ENCODE measurements at regions not wholly inside any gene's neighbourhood (a gene's known extent, or its start where the extent isn't known, plus 50 kb on each side); places are given as distances from the start of the nearest gene placed in this dataset.

- no peaks in the 10 kb centered on the region for H3K9me3 ChIP-seq
- no peak overlapping the region for H3K4me3 ChIP-seq
- H3K27ac ChIP-seq: no peak overlapping the region
- intact Hi-C loops (cut with DNase I): no loop called here
- no peaks in the 10 kb centered on the region for H3K4me1 ChIP-seq
- DNase-seq: no peak
- H3K36me3 ChIP-seq: no peaks in the 10 kb centered on the region
- H3K27me3 ChIP-seq (ENCODE audit: low read depth): no peaks in the 10 kb centered on the region
- TF ChIP-seq CTCF (IDR thresholded peaks at IDR 0.05): no peak
- ATAC-seq: no peak
These were observed 402.3 kb upstream of the ADAMTSL1 start for GRCh38 chr9:18071651-18072060.

DNA sequence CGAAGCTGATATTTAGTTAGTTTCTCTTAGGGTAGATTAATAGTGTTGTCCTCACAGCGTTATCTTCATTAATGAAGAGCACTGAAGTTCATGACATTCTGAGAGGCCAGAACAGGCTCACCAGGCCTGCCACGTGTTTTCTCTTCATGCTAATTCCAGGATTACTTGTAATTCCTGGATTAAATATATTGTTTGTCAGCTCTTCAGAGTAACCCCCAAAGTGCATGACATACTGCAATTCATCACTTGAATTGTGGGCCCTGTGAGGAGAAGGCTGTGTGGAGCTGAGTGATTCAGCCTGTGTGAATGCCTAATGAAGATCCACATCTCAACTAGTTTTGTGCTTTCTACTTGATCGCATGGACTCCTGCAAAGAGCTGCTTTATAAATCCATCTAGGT is 401.0 kb upstream of the ADAMTSL1 start:
- DNase-seq (no peak), ATAC-seq (no peak)
- H3K9me3 ChIP-seq: no peaks in the 10 kb centered on the region
- no peak for TF ChIP-seq CTCF (IDR thresholded peaks at IDR 0.05)
- intact Hi-C loops (cut with DNase I): no loop called here
- H3K27ac ChIP-seq: no peak overlapping the region
- no peaks in the 10 kb centered on the region for H3K36me3 ChIP-seq
- H3K4me1 ChIP-seq: no peaks in the 10 kb centered on the region
- no peak overlapping the region for H3K4me3 ChIP-seq
- no peaks in the 10 kb centered on the region for H3K27me3 ChIP-seq (ENCODE audit: low read depth)

GRCh38 chr9:18074041-18074440 is 399.9 kb upstream of the ADAMTSL1 start:
- H3K4me1 ChIP-seq: no peaks in the 10 kb centered on the region
- ATAC-seq (no peak), DNase-seq (no peak)
- H3K4me3 ChIP-seq: no peak overlapping the region
- TF ChIP-seq CTCF (IDR thresholded peaks at IDR 0.05): no peak
- no peaks in the 10 kb centered on the region for H3K9me3 ChIP-seq
- no peaks in the 10 kb centered on the region for H3K36me3 ChIP-seq
- intact Hi-C loops (cut with DNase I): no loop called here
- H3K27ac ChIP-seq: no peak overlapping the region
- no peaks in the 10 kb centered on the region for H3K27me3 ChIP-seq (ENCODE audit: low read depth)

- no peak for ATAC-seq
- DNase-seq: no peak
- intact Hi-C loops (cut with DNase I): no loop called here
These were observed 398.6 kb upstream of the ADAMTSL1 start for GRCh38 chr9:18075253-18075952.

DNA sequence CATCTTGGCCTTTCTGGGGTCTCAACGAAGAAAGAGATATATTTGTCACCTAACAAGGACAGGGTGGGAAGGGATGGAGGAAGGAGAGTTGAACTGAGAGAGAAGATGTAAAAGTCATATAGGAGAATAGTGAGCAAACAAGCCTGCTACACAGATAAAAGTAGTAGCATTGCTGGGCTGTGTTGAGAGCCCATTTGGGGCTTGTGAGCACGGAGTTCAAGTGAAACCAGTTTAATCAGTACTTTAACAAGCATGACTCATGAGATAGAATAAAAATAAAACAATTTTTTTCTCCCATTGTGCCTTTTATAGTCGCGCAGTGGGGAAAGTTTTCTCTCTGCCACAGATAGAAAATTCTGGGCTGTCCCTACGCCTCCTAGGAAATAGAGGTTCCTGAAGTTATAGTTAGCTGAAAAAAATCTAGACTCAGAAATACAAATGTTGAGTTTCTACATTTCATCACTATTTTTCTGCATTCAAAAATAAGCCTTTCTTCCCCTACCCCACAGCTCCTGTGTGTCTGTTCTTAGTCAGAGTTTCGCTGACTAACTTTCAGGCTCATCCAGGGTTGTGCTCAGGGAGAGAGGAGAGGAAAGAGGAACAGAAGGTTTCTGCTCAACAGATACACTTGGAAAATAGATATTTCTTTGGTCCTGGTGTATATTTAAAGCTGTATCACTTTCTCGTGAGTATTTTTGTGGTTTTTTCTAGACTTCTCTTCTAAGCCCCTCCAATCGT is 395.8 kb upstream of the ADAMTSL1 start:
- intact Hi-C loops (cut with DNase I): no loop called here
- no peak for DNase-seq
- Histone ChIP-seq H3K4me1 (no peaks in the 10 kb centered on the region), H3K9me3 (no peaks in the 10 kb centered on the region), H3K36me3 (no peaks in the 10 kb centered on the region), H3K27me3 (ENCODE audit: low read depth) (no peaks in the 10 kb centered on the region), H3K27ac (no peak overlapping the region), H3K4me3 (no peak overlapping the region)
- TF ChIP-seq CTCF (IDR thresholded peaks at IDR 0.05): no peak
- no peak for ATAC-seq

More at GRCh38 chr9:18075253-18075952, 398.6 kb upstream of the ADAMTSL1 start:
- H3K4me1 ChIP-seq: no peaks in the 10 kb centered on the region
- H3K36me3 ChIP-seq: no peaks in the 10 kb centered on the region
- H3K4me3 ChIP-seq: no peak overlapping the region
- TF ChIP-seq CTCF (IDR thresholded peaks at IDR 0.05): no peak
- H3K9me3 ChIP-seq: no peaks in the 10 kb centered on the region
- H3K27ac ChIP-seq: no peak overlapping the region
- H3K27me3 ChIP-seq (ENCODE audit: low read depth): no peaks in the 10 kb centered on the region
